K562 (cell line): ENCODE measurements at regions not wholly inside any gene's neighbourhood (a gene's known extent, or its start where the extent isn't known, plus 50 kb on each side); places are given as distances from the start of the nearest gene placed in this dataset.
A peak's percentile ranks its signal among the peaks of the same experiment; 100 is the strongest.

Source experiments
- ARID1B ChIP-seq: fragments of 450-650 bp; IDR thresholded peaks from 2 replicates; pipeline ENCODE4 v1.6.1; 2016; ENCODE audit warnings: antibody characterized with exemption, mild to moderate bottlenecking, inconsistent platforms
- BRF1 ChIP-seq: IDR thresholded peaks from 3 replicates; pipeline ENCODE4 v1.6.1; 2011; ENCODE audit warnings: borderline replicate concordance, mild to moderate bottlenecking; ENCODE audit not compliant: insufficient read length; ENCODE audit errors: extremely low read depth
- C11orf30 ChIP-seq: fragments of 450-650 bp; IDR thresholded peaks from 2 replicates; pipeline ENCODE4 v1.6.1; 2016; ENCODE audit warnings: low read depth, mild to moderate bottlenecking
- DLX4 ChIP-seq: fragments of 250-450 bp; sonication (Bioruptor Pico); IDR thresholded peaks from 2 replicates; pipeline ENCODE4 v1.6.1; 2021; ENCODE audit warnings: mild to moderate bottlenecking
- GTF2E2 ChIP-seq: fragments of 200-800 bp; sonication (Bioruptor generic); IDR thresholded peaks from 2 replicates; pipeline ENCODE4 v1.6.1; 2016; ENCODE audit warnings: missing genetic modification characterization, missing compliant biosample characterization
- MCM7 ChIP-seq, 2 experiments: fragments of 450-650 bp; IDR thresholded peaks; 2 replicates each; pipeline ENCODE4 v1.6.1; 2016 to 2018
- MTA2 ChIP-seq: fragments of 450-650 bp; IDR thresholded peaks from 2 replicates; pipeline ENCODE4 v1.6.1; 2016; ENCODE audit warnings: low read depth
- NCOA6 ChIP-seq: fragments of 450-650 bp; IDR thresholded peaks from 2 replicates; pipeline ENCODE4 v1.6.1; 2017; ENCODE audit warnings: mild to moderate bottlenecking
- NFIX ChIP-seq: fragments of 250-450 bp; sonication (Bioruptor Pico); IDR thresholded peaks from 2 replicates; pipeline ENCODE4 v1.4.0; 2020; ENCODE audit warnings: low read depth, mild to moderate bottlenecking, moderate library complexity
- STAG1 ChIP-seq: sonication (generic); formaldehyde crosslinking; IDR thresholded peaks from 2 replicates; pipeline ENCODE4 v1.5.0; 2020; ENCODE audit warnings: missing genetic modification reagents, borderline replicate concordance
- TAF9B ChIP-seq: fragments of 450-650 bp; IDR thresholded peaks from 2 replicates; pipeline ENCODE4 v1.6.1; 2018; ENCODE audit warnings: mild to moderate bottlenecking; ENCODE audit not compliant: partially characterized antibody
- ZNF316 ChIP-seq: fragments of 450-650 bp; IDR thresholded peaks from 2 replicates; pipeline ENCODE4 v1.6.1; 2016
- ZSCAN32 ChIP-seq: fragments of 450-650 bp; formaldehyde crosslinking; IDR thresholded peaks from 2 replicates; pipeline ENCODE4 v1.4.0; 2020; ENCODE audit warnings: mild to moderate bottlenecking, moderate library complexity
- TF ChIP-seq, protein P1 (sequence below): fragments of 200-800 bp; sonication (Bioruptor generic); IDR thresholded peaks from 2 replicates; pipeline ENCODE4 v1.6.1; 2017; ENCODE audit warnings: missing genetic modification characterization, missing compliant biosample characterization

DNA sequence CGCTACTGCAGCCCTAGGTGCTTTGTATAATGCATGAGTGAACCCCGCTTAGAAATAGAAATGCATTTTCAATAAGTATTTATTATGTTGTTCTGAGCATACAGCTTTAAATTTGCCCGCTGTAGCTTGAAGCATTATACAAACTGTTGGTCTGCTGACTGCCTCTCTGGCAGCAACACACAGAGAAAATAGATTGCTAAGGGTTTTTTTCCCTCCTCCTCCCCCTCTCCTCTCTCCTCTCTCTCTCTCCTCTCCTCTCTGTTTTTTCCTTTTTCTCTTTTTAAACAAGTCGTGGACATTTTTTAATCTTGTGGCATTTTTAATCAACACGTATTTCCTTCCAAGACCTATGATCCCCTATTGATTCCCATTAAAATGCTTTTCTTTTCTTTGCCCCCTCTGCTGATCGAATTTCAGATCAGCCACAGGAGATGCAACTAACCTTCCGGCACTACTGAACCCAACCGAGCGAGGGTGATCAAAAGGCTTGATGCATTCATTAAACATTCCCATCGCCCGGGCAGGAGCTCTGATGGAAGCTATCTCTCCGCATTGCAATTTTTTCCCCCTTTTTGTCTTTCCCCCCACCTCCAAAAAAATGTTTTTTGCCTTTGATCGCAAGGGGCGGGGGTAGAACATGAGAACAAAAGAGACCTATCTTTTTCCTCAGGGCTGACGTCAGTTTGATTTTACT lies 90.7 kb upstream of the ARID1B start (continued):
- 0 out of 4 replicates have a peak, but pooled peaks of 1 of the 2 experiments have one; percentile 32 for TF ChIP-seq MCM7 (IDR thresholded peaks at IDR 0.05)
- TF ChIP-seq, protein P1, sequence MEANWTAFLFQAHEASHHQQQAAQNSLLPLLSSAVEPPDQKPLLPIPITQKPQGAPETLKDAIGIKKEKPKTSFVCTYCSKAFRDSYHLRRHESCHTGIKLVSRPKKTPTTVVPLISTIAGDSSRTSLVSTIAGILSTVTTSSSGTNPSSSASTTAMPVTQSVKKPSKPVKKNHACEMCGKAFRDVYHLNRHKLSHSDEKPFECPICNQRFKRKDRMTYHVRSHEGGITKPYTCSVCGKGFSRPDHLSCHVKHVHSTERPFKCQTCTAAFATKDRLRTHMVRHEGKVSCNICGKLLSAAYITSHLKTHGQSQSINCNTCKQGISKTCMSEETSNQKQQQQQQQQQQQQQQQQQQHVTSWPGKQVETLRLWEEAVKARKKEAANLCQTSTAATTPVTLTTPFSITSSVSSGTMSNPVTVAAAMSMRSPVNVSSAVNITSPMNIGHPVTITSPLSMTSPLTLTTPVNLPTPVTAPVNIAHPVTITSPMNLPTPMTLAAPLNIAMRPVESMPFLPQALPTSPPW, result 0 out of 2 replicates have a peak, but pooled peaks have one; percentile 5
- TF ChIP-seq TAF9B, result peak; percentile 3
- TF ChIP-seq GTF2E2 (tag), result 0 out of 2 replicates have a peak, but pooled peaks have one; percentile 3
- TF ChIP-seq BRF1, result no peak
- no peak for TF ChIP-seq STAG1 (CRISPR knock-in tag)
- no peak for TF ChIP-seq NFIX (CRISPR knock-in tag)
- TF ChIP-seq NCOA6, result peak; percentile 20; the same call in 1 of the 2 replicates
- TF ChIP-seq ZSCAN32 (CRISPR knock-in tag), result no peak
- 0 out of 2 replicates have a peak, but pooled peaks have one; percentile 8 for TF ChIP-seq DLX4 (CRISPR knock-in tag)
- TF ChIP-seq ARID1B, result 0 out of 2 replicates have a peak, but pooled peaks have one; percentile 13
- peak; percentile 57 for TF ChIP-seq C11orf30
- 0 out of 2 replicates have a peak, but pooled peaks have one; percentile 48 for TF ChIP-seq MTA2
- peak; percentile 60 for TF ChIP-seq ZNF316
